Neuronal stem cell (in vitro differentiated cells): ENCODE measurements at regions not wholly inside any gene's neighbourhood (a gene's known extent, or its start where the extent isn't known, plus 50 kb on each side); places are given as distances from the start of the nearest gene placed in this dataset.

Source experiments
- DNase-seq: peaks from one replicate; pipeline ENCODE4 v3.0.0-alpha.2; 2013; ENCODE audit warnings: low spot score
- H2AFZ ChIP-seq: one replicate; pipeline ENCODE4 v1.6.1; 2013; ENCODE audit warnings: mild to moderate bottlenecking, low read length, inconsistent platforms
- H2AK5ac ChIP-seq: 2 replicates; pipeline ENCODE4 v1.6.1; 2013; ENCODE audit warnings: low read depth, mild to moderate bottlenecking, inconsistent platforms, low read length, moderate library complexity, mixed read lengths
- H2BK120ac ChIP-seq: 2 replicates; pipeline ENCODE4 v1.6.1; 2013; ENCODE audit warnings: low read depth, mild to moderate bottlenecking, inconsistent platforms, low read length, moderate library complexity, mixed read lengths
- H2BK12ac ChIP-seq: one replicate; pipeline ENCODE4 v1.6.1; 2013; ENCODE audit warnings: low read length, inconsistent platforms
- H2BK15ac ChIP-seq: 2 replicates; pipeline ENCODE4 v1.6.1; 2013; ENCODE audit warnings: mild to moderate bottlenecking, low read length, inconsistent platforms, mixed read lengths
- H2BK5ac ChIP-seq: one replicate; pipeline ENCODE4 v1.6.1; 2013; ENCODE audit warnings: inconsistent platforms, mild to moderate bottlenecking, low read length, moderate library complexity
- H3K14ac ChIP-seq: one replicate; pipeline ENCODE4 v1.6.1; 2013; ENCODE audit warnings: low read length, inconsistent platforms
- H3K18ac ChIP-seq: 2 replicates; pipeline ENCODE4 v1.6.1; 2013; ENCODE audit warnings: low read length, inconsistent platforms
- H3K23ac ChIP-seq: 2 replicates; pipeline ENCODE4 v1.6.1; 2013; ENCODE audit warnings: low read depth, mild to moderate bottlenecking, mixed read lengths, low read length, inconsistent platforms; ENCODE audit not compliant: poor library complexity
- H3K27ac ChIP-seq: replicated peaks from 3 replicates; pipeline ENCODE4 v1.5.1; 2013; ENCODE audit warnings: low read length, inconsistent platforms
- H3K27me3 ChIP-seq, 3 experiments: 2 replicates each; pipeline ENCODE4 v1.6.1; 2013; ENCODE audit warnings: low read length in 3 of 3, mild to moderate bottlenecking in 2 of 3, inconsistent platforms in 1 of 3, low read depth in 1 of 3, mixed read lengths in 1 of 3, moderate library complexity in 1 of 3; ENCODE audit not compliant: control insufficient read depth in 3 of 3, insufficient read depth in 3 of 3
- H3K36me3 ChIP-seq, 2 donors: replicated peaks in 1 of 2; 2 replicates each; pipeline ENCODE4 v1.6.1; 2013; ENCODE audit warnings: low read length in 2 of 2; ENCODE audit not compliant: control insufficient read depth in 2 of 2, insufficient read depth in 2 of 2
- H3K4ac ChIP-seq: 2 replicates; pipeline ENCODE4 v1.6.1; 2013; ENCODE audit warnings: inconsistent platforms, mild to moderate bottlenecking, low read length, moderate library complexity
- H3K4me1 ChIP-seq, 2 donors: 1 replicate in 1 of 2; 2 replicates in 1 of 2; pipeline ENCODE4 v1.6.1; 2013; ENCODE audit warnings: low read length in 2 of 2, low read depth in 1 of 2; ENCODE audit not compliant: control insufficient read depth in 2 of 2, insufficient read depth in 1 of 2
- H3K4me2 ChIP-seq: one replicate; pipeline ENCODE4 v1.6.1; 2013; ENCODE audit warnings: mild to moderate bottlenecking, low read length, inconsistent platforms; ENCODE audit not compliant: insufficient read depth, poor library complexity, severe bottlenecking
- H3K4me3 ChIP-seq, 2 donors: 2 replicates each; pipeline ENCODE4 v1.5.1; 2013; ENCODE audit warnings: low read length in 2 of 2, mild to moderate bottlenecking in 2 of 2, inconsistent platforms in 1 of 2, moderate library complexity in 1 of 2
- H3K79me1 ChIP-seq: one replicate; pipeline ENCODE4 v1.6.1; 2013; ENCODE audit warnings: low read depth, mild to moderate bottlenecking, inconsistent platforms, low read length, moderate library complexity
- H3K9ac ChIP-seq: one replicate; pipeline ENCODE4 v1.6.1; 2013; ENCODE audit warnings: mild to moderate bottlenecking, low read depth, low read length, inconsistent platforms; ENCODE audit not compliant: poor library complexity
- H3K9me3 ChIP-seq, 2 donors: replicated peaks in 1 of 2; 2 replicates each; pipeline versions ENCODE3 to v1.6.1; 2013; ENCODE audit warnings: low read length in 2 of 2, mild to moderate bottlenecking in 2 of 2, inconsistent platforms in 1 of 2, low read depth in 1 of 2, mixed read lengths in 1 of 2, moderate library complexity in 1 of 2; ENCODE audit not compliant: control insufficient read depth in 2 of 2, insufficient read depth in 1 of 2
- H4K8ac ChIP-seq: one replicate; pipeline ENCODE4 v1.6.1; 2013; ENCODE audit warnings: low read depth, mild to moderate bottlenecking, inconsistent platforms, low read length, moderate library complexity
- H4K91ac ChIP-seq: one replicate; pipeline ENCODE4 v1.6.1; 2013; ENCODE audit warnings: low read length, low read depth, mild to moderate bottlenecking, inconsistent platforms; ENCODE audit not compliant: poor library complexity
- WGBS, 2 donors: extraction: QIAGEN DNeasy Blood & Tissue Kit; methylation state at CpG; one replicate each; pipeline ENCODE4 v1.1.7; 2013; ENCODE audit warnings: missing lambda C conversion rate in 2 of 2, mixed read lengths in 1 of 2; ENCODE audit not compliant: insufficient read length in 2 of 2, insufficient replicate concordance in 1 of 2; ENCODE audit errors: extremely low coverage in 2 of 2; 5-methylcytosine and 5-hydroxymethylcytosine counted together

DNA sequence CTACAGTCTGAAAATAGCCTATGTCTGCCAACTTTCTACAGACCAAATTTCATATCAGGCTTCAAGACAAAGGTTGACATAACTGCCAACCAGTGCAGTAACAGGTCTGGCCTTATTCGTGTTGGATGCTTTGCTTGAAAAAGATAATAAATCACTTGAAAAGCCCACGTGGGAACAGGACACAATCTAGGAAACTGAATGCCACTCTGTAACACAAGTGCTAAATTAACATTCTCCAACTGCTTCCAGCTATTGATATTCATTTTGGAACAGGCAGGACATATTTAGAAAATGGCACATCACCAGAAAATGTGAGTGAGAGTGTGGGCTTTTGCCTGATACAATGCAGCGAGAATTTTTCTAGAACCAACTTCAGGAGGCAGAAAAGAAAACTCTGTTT is 165.9 kb upstream of the CCDC150 start:
- H3K9ac ChIP-seq, result no peak overlapping the region
- no peak overlapping the region for H4K8ac ChIP-seq
- H3K4ac ChIP-seq, result no peak overlapping the region
- no peak overlapping the region for H3K4me3 ChIP-seq
- H3K14ac ChIP-seq, result no peak overlapping the region
- no peak overlapping the region for H4K91ac ChIP-seq
- no CpG with 5 or more reads among the region's 3 CpGs for WGBS, 2 donors
- no peak overlapping the region for H3K18ac ChIP-seq
- H3K27ac ChIP-seq, result no peak overlapping the region
- no peaks in the 10 kb centered on the region for H3K79me1 ChIP-seq
- no peaks in the 10 kb centered on the region for H3K9me3 ChIP-seq
- no peak overlapping the region for H2BK15ac ChIP-seq
- no peak overlapping the region for H2BK120ac ChIP-seq
- no peak for DNase-seq
- H2BK12ac ChIP-seq, result no peak overlapping the region
- no peak overlapping the region for H3K4me2 ChIP-seq
- H3K27me3 ChIP-seq, result no peaks in the 10 kb centered on the region
- no peak overlapping the region for H2AFZ ChIP-seq
- no peak overlapping the region for H3K23ac ChIP-seq
- no peaks in the 10 kb centered on the region for H3K4me1 ChIP-seq
- H2BK5ac ChIP-seq, result no peak overlapping the region
- H2AK5ac ChIP-seq, result no peak overlapping the region
- H3K36me3 ChIP-seq, result no peaks in the 10 kb centered on the region

DNA sequence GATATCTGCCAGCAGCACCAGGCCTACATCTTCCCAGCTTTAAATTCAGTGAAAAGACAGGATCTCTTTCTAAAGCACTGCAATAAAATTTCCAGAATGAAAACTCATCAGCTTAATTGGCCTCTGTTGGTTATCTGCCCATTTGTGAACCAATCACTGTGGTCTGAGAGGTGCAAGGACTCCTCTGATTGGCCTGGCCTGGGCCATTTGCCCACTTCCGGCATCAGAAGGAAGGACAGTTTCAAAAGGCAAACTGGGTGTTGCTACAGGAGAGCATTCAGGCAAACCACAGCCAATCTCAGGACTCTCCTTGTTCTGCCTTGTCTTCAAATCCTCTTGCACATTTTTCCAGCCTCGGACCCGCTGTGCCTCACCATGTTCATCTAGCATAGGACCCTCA is 163.9 kb upstream of the CCDC150 start:
- Histone ChIP-seq H3K4me1 (no peaks in the 10 kb centered on the region), H2BK5ac (no peak overlapping the region), H2BK15ac (no peak overlapping the region), H4K8ac (no peak overlapping the region), H3K18ac (no peak overlapping the region), H3K9ac (no peak overlapping the region), H3K79me1 (no peaks in the 10 kb centered on the region), H3K4me2 (no peak overlapping the region), H2BK120ac (no peak overlapping the region), H3K27ac (no peak overlapping the region), H3K14ac (no peak overlapping the region), H3K4ac (no peak overlapping the region), H3K27me3 (no peaks in the 10 kb centered on the region), H2AK5ac (no peak overlapping the region), H3K9me3 (no peaks in the 10 kb centered on the region), H3K4me3 (no peak overlapping the region), H2BK12ac (no peak overlapping the region), H3K36me3 (no peaks in the 10 kb centered on the region), H2AFZ (no peak overlapping the region), H3K23ac (no peak overlapping the region), H4K91ac (no peak overlapping the region)
- WGBS, 2 donors, result no CpG with 5 or more reads among the region's 3 CpGs
- DNase-seq, result no peak

- Histone ChIP-seq H3K79me1 (no peaks in the 10 kb centered on the region), H3K27me3 (no peaks in the 10 kb centered on the region), H3K4ac (no peak overlapping the region), H3K14ac (no peak overlapping the region), H4K8ac (no peak overlapping the region), H3K4me3 (no peak overlapping the region), H3K9me3 (no peaks in the 10 kb centered on the region), H3K23ac (no peak overlapping the region), H3K18ac (no peak overlapping the region), H2BK120ac (no peak overlapping the region), H2BK12ac (no peak overlapping the region), H2AFZ (no peak overlapping the region), H2BK15ac (no peak overlapping the region), H2AK5ac (no peak overlapping the region), H2BK5ac (no peak overlapping the region), H3K9ac (no peak overlapping the region), H4K91ac (no peak overlapping the region), H3K27ac (no peak overlapping the region), H3K4me2 (no peak overlapping the region), H3K36me3 (no peaks in the 10 kb centered on the region), H3K4me1 (no peaks in the 10 kb centered on the region)
- no peak for DNase-seq
- no CpG with 5 or more reads among the region's 2 CpGs for WGBS, 2 donors
These were observed 160.9 kb upstream of the CCDC150 start for GRCh38 chr2:196478588-196478987.

DNA sequence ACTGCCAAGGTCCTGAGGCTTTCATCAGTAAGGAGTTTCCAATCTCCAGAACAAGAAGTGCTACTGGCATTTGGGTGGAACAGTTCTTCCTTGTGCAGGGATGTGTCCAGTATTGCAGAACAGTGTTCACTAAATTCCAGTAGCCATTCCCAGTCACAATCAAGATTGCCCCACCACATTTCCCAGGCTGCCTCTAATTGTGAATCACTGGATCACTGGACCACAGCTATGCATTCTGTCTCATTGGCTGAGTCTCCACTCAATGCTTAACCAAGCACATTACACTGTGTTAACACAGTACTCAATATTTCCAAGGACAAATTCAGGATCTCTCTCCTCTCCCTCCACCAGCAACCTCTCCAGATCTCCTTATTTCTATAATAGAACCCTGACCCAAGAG is 160.2 kb upstream of the CCDC150 start:
- H3K9me3 ChIP-seq, result no peaks in the 10 kb centered on the region
- no peak overlapping the region for H3K9ac ChIP-seq
- no peak overlapping the region for H2BK120ac ChIP-seq
- no peaks in the 10 kb centered on the region for H3K36me3 ChIP-seq
- no peak overlapping the region for H3K18ac ChIP-seq
- H2AFZ ChIP-seq, result no peak overlapping the region
- no peak overlapping the region for H2BK15ac ChIP-seq
- DNase-seq, result no peak
- no peak overlapping the region for H3K4me2 ChIP-seq
- H3K27me3 ChIP-seq, result no peaks in the 10 kb centered on the region
- H2BK12ac ChIP-seq, result no peak overlapping the region
- no peaks in the 10 kb centered on the region for H3K79me1 ChIP-seq
- H3K27ac ChIP-seq, result no peak overlapping the region
- H3K23ac ChIP-seq, result no peak overlapping the region
- no peak overlapping the region for H4K91ac ChIP-seq
- no peaks in the 10 kb centered on the region for H3K4me1 ChIP-seq
- H2BK5ac ChIP-seq, result no peak overlapping the region
- no peak overlapping the region for H3K4me3 ChIP-seq
- H3K4ac ChIP-seq, result no peak overlapping the region
- no peak overlapping the region for H2AK5ac ChIP-seq
- no peak overlapping the region for H3K14ac ChIP-seq
- H4K8ac ChIP-seq, result no peak overlapping the region
